Nephron progenitor cell (in vitro differentiated cells): ENCODE measurements at regions not wholly inside any gene's neighbourhood (a gene's known extent, or its start where the extent isn't known, plus 50 kb on each side); places are given as distances from the start of the nearest gene placed in this dataset.
"Not testable (repeated sequence)": the region's sequence is repeated elsewhere in the genome, so short reads cannot be mapped to it uniquely, and the experiment has no call there.

Experiments
- DNase-seq: peaks from one replicate; pipeline ENCODE4 v3.0.0; 2021
- H3K27ac Mint-ChIP-seq: 2 replicates; pipeline ENCODE4 v1.8.0; 2021; ENCODE audit warnings: mild to moderate bottlenecking, moderate library complexity, mixed read lengths
- H3K27me3 Mint-ChIP-seq: 2 replicates; pipeline ENCODE4 v1.8.0; 2021; ENCODE audit warnings: mild to moderate bottlenecking, low read depth, mixed read lengths; ENCODE audit not compliant: poor library complexity
- H3K36me3 Mint-ChIP-seq: 2 replicates; pipeline ENCODE4 v1.8.0; 2021; ENCODE audit warnings: low read depth, mixed read lengths
- H3K4me1 Mint-ChIP-seq: 2 replicates; pipeline ENCODE4 v1.8.0; 2021; ENCODE audit warnings: mixed read lengths
- H3K4me3 Mint-ChIP-seq: 2 replicates; pipeline ENCODE4 v1.8.0; 2021; ENCODE audit warnings: mild to moderate bottlenecking, moderate library complexity, mixed read lengths
- H3K9me3 Mint-ChIP-seq: 2 replicates; pipeline ENCODE4 v1.8.0; 2021; ENCODE audit warnings: mild to moderate bottlenecking, moderate library complexity, mixed read lengths
- TF ChIP-seq, protein P1 (sequence below): fragments of 200-600 bp; sonication (generic); IDR thresholded peaks from 2 replicates; pipeline ENCODE4 v1.5.0; 2021; ENCODE audit warnings: antibody characterized with exemption

DNA sequence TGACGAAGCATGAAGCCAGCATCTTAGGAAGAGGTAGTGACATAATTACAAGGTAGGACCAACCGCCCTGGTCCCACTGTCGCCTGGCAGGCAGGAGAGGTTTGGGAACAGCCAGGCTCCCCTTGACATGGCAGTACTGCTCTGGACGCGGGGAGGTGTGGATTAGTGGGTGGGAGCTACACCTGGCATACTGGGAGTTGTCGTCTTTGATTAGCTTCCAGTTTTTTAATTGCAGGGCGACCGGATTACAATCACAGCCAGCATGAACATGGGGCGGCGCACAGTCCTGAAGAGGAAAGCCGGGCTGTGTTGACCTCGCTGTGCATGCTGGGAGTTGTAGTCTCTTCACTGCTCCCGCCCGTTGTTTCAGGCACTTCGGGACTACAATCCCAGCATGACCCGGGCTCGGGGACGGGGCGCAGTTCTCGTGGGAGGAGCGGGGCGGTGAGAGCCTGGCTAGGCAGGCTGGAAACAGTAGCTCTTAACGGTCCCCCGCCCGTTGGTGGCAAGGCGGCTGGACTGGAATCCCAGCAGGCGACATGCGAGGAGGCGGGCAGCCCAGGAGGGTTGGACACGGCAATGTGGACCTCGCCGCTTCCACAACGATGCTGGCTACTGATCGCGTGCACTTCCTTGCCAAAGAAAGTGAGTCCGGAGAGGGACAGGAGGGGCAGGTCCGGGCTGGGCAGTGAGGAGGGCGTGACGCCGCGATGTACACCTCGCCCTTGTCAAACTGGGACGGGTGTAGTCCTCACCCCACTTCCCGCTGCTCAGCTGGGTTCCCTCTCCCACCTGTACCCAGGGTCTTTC, 98.0 kb upstream of the ZNF722 start:
- Mint-ChIP-seq H3K4me1 (no peaks in the 10 kb centered on the region), H3K36me3 (no peaks in the 10 kb centered on the region), H3K4me3 (no peak overlapping the region), H3K27me3 (no peaks in the 10 kb centered on the region), H3K9me3 (peaks cover 90% of the 10 kb centered on the region), H3K27ac (no peak overlapping the region)
- DNase-seq = no peak
- TF ChIP-seq, protein P1, sequence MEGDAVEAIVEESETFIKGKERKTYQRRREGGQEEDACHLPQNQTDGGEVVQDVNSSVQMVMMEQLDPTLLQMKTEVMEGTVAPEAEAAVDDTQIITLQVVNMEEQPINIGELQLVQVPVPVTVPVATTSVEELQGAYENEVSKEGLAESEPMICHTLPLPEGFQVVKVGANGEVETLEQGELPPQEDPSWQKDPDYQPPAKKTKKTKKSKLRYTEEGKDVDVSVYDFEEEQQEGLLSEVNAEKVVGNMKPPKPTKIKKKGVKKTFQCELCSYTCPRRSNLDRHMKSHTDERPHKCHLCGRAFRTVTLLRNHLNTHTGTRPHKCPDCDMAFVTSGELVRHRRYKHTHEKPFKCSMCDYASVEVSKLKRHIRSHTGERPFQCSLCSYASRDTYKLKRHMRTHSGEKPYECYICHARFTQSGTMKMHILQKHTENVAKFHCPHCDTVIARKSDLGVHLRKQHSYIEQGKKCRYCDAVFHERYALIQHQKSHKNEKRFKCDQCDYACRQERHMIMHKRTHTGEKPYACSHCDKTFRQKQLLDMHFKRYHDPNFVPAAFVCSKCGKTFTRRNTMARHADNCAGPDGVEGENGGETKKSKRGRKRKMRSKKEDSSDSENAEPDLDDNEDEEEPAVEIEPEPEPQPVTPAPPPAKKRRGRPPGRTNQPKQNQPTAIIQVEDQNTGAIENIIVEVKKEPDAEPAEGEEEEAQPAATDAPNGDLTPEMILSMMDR = no peak

DNA sequence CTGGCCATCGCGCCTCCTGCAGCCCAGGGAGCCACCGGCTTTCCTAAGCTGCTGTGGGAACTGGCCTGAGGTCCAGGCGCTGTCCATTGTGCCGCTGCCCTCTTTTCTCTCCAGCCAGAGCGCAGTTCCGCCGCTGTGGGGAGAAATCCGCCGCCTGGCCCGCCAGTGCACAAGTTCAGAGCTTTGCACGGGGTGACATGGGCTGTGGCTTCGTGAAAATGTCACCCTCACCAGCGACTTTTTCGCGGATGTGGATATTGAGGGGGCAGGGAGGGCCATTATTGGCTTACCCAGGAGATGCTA, 97.5 kb upstream of the ZNF722 start:
- H3K4me1 Mint-ChIP-seq, H3K27me3 Mint-ChIP-seq, DNase-seq, H3K27ac Mint-ChIP-seq, H3K36me3 Mint-ChIP-seq, H3K4me3 Mint-ChIP-seq: not testable (repeated sequence)
- H3K9me3 Mint-ChIP-seq = peaks cover 90% of the 10 kb centered on the region

DNA sequence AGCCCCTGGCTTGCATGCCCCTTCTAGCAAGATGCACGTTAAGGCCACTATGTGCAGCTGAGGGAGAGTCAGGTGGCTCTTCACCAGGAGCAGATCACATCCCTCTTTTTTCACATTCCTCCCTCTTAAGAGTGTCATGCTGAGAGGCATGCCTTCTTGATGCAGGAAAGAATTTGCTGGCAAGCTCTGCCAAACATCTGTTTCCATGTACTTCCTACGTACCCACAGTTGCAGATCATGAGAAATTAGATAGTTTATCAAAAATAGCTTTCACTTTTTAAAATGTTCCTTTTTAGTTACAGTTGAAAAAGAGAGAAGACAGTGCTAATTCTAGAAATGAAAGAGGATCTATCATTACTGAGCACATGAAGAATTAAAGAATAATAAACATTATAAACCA, 79.7 kb upstream of the ZNF722 start:
- DNase-seq = no peak
- no peaks in the 10 kb centered on the region for H3K4me1 Mint-ChIP-seq
- no peak overlapping the region for H3K4me3 Mint-ChIP-seq
- H3K36me3 Mint-ChIP-seq = no peaks in the 10 kb centered on the region
- H3K27ac Mint-ChIP-seq = no peak overlapping the region
- H3K27me3 Mint-ChIP-seq = peaks cover 3% of the 10 kb centered on the region
- H3K9me3 Mint-ChIP-seq = peaks cover 89% of the 10 kb centered on the region
- TF ChIP-seq, protein P1 = no peak

DNA sequence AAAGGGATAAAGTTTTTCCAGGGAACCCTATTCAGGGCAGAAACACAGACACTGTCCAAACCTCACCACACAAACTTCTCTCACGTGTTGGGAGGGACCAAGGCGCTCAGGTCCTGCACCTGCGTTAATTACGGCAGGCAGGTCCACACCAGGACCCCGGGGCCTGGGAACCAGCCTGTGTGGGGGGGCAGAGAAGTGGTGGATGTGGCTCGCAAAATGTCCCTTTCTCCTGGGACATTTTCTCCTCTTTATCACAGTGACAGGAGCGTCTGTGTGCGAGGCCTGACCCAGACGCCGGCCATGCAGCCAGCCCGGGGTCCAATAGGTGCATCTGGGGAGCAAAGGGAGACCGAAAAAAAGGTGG, 73.4 kb upstream of the ZNF722 start:
- H3K4me1 Mint-ChIP-seq = no peaks in the 10 kb centered on the region
- peaks cover 91% of the 10 kb centered on the region for H3K9me3 Mint-ChIP-seq
- H3K27ac Mint-ChIP-seq = no peak overlapping the region
- no peak overlapping the region for H3K4me3 Mint-ChIP-seq
- H3K36me3 Mint-ChIP-seq = no peaks in the 10 kb centered on the region
- H3K27me3 Mint-ChIP-seq = no peaks in the 10 kb centered on the region
- no peak for DNase-seq
- TF ChIP-seq, protein P1 = no peak

DNA sequence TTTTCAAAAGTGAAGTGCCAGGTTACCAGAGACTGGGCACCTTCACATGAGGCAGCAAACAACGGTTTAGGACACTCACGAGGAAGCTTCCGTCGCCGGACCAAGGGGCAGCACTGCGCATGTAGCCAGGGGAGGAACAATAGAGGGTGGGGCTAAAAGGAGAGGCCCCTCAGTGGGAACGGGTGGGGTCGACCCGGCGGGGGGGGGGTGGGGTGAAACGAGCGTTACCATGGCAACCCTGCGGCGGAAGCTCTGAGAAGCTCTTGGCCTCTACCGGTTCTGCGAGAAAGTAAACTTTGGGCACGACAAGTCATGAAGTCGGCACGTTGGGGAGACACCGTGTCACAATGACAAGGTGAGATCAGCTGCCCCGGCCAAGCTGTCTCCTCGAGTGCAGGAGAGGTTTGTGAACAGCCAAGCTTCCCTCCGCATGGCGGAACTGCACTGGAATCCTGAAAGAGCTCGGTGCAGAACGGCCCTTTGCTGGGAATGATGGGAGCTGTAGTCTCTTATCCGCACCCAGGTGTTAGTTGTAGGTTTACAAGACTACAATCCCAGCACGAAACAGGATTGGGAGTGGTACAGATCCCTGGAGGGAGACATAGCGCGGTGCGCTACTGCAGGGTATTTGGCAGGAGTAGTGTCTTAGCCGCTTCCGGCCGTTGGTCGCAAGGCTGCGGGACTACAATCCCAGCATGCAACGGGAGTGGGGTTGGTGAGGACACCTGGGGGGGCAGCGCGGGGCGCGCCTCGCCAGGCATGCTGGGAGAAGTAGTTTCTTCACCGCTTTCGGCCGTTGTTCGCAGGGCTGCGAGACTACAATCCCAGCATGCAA, 72.8 kb upstream of the ZNF722 start:
- Mint-ChIP-seq H3K4me1 (no peaks in the 10 kb centered on the region), H3K36me3 (no peaks in the 10 kb centered on the region), H3K27me3 (no peaks in the 10 kb centered on the region), H3K9me3 (peaks cover 93% of the 10 kb centered on the region), H3K27ac (no peak overlapping the region), H3K4me3 (no peak overlapping the region)
- TF ChIP-seq, protein P1 = no peak
- no peak for DNase-seq

DNA sequence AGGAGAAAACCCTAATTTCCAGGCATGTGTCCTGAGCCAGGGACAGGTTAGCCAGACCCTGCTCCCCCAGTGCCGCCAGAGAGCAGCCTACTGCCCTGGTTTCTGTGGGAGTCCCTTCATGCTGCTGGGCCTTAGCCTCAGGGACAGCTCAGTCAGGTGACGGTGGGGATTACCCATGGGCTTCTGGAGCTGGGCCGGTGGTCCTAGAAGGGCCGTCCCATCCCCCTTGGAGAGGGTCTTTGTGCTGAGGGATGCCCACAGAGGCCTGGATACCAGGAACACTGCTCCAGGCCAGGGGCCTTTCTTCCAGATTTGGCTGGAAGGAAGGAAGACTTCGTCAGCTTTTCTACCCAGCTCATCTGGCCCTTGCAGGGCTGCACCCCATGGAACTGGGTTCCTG, 71.4 kb upstream of the ZNF722 start:
- no peak overlapping the region for H3K27ac Mint-ChIP-seq
- no peak for DNase-seq
- no peaks in the 10 kb centered on the region for H3K27me3 Mint-ChIP-seq
- no peaks in the 10 kb centered on the region for H3K36me3 Mint-ChIP-seq
- TF ChIP-seq, protein P1 = no peak
- no peaks in the 10 kb centered on the region for H3K4me1 Mint-ChIP-seq
- peaks cover 87% of the 10 kb centered on the region for H3K9me3 Mint-ChIP-seq
- no peak overlapping the region for H3K4me3 Mint-ChIP-seq
